HG03135 (cell line): ENCODE measurements at regions not wholly inside any gene's neighbourhood (a gene's known extent, or its start where the extent isn't known, plus 50 kb on each side); places are given as distances from the start of the nearest gene placed in this dataset.
"Not testable (repeated sequence)": the region's sequence is repeated elsewhere in the genome, so short reads cannot be mapped to it uniquely, and the experiment has no call there.

Experiments used
- ATAC-seq: cut with Tn5 transposase; IDR thresholded peaks from one replicate; pipeline ENCODE4 v1.9.1; 2021; ENCODE audit warnings: mild to moderate bottlenecking, moderate library complexity; ENCODE audit not compliant: unreplicated experiment

DNA sequence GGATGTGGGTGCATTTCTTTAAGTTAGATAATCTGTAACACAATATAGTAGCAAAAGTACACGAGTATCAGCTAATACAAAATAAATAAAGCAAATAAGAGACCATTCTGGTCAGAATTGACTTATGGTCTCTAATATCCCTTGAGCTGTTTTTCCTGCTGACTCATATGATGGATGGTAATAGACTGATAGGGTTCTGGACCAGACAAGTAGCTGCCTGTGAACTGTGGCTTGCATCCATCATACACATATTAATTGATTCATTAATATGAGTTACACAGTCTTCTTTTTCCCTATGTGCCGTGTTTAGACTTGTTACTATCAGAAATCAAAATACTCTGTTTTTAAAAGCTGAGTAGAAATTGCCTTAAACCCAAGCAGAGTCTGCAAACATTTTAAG, 762.8 kb downstream of the GATA3 start:
- no peak for ATAC-seq

DNA sequence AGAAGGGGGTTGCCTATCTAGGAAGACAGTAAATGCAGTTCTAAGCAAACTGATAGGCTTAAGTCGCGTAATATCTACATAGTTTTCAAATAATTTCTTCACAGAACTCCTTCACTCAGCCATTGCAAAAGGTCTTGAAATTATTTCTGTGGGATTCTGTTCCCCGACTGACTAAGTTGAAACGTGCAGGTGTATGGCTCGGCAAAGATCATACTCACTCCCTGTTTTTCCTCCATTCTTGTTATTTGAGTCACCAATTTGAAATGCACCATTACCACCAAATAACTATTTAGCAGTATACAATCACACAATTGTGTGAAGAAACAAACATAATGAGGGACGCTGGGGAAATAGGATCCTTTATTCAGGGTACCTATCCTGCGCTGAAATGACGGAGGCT, 771.1 kb downstream of the GATA3 start:
- ATAC-seq = no peak

DNA sequence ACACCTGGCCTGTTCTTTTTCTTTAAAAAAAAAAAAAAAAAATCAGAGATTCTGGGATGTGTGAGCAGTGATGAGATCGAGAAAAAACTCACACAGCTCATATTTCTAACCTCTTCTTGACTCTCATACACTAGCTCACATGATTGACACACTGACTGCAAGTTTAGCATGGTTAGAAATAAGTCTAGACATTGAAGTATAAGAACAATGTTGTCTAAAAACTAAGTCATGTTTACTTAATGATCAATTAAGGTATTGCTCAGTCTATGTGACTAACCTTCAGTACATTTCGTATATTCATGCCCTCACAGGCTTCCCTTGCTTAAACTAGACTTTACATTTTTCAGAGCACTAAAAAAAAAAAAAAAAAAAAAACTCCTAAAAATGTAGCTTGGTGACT, 775.1 kb downstream of the GATA3 start:
- ATAC-seq = no peak

GRCh38 chr10:8830048-8830447, 775.6 kb downstream of the GATA3 start:
- no peak for ATAC-seq

DNA sequence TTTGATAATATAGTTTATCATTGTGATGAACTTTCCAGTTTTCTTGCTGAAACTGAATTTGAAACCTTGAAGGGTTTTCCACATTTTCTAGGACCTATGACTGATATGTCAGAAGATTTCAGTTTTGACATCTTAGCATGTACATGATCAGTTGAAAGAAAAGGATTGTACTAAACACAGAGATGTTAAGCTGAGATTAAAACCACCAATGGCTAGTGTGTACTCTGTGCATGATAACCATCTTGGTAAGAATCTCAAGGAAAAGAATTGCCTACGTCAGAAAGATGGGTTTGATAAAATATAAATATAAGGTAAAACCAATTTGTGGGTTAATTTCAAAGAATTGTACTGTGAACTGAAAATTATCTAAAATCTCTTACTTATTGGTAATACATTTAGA, 776.4 kb downstream of the GATA3 start:
- ATAC-seq = no peak

DNA sequence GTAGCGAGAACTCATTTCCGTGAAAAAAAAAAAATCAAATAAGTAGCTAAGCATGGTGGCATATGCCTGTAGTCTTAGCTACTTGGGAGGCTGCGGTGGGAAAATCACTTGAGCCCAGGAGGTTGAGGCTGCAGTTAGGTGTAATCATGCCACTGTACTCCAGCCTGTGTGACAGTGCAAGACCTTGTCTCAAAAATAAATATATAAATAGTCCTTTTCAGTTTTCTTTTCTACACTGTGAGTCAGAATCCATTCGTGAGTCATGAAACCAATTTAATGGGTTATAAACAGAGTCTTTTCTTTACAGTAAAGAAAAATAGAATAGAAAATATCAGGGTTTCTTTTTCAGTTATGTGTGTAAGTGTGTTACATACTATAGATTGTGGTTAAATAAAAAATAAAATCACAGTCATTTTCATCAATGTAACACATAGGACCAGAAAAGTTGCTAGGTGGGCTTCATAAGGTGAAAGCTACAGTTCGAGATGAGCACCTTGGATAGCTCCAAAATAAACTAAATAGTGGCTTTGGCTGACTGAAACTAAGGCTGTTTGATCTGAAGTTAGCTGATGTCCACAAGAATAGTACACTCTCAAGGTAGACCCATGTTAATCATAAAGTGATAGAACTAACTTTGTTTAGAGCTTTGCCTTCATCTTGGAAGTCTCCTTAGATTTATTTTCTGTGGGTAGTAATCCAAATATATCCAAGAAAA, 781.1 kb downstream of the GATA3 start:
- ATAC-seq = no peak

GRCh38 chr10:8840356-8840755, 785.9 kb downstream of the GATA3 start:
- no peak for ATAC-seq

GRCh38 chr10:8844141-8844540, 789.7 kb downstream of the GATA3 start:
- ATAC-seq = no peak

GRCh38 chr10:8852546-8852945, 798.1 kb downstream of the GATA3 start:
- ATAC-seq = no peak

- ATAC-seq = no peak
Observed at GRCh38 chr10:8853048-8853447, 798.6 kb downstream of the GATA3 start.

DNA sequence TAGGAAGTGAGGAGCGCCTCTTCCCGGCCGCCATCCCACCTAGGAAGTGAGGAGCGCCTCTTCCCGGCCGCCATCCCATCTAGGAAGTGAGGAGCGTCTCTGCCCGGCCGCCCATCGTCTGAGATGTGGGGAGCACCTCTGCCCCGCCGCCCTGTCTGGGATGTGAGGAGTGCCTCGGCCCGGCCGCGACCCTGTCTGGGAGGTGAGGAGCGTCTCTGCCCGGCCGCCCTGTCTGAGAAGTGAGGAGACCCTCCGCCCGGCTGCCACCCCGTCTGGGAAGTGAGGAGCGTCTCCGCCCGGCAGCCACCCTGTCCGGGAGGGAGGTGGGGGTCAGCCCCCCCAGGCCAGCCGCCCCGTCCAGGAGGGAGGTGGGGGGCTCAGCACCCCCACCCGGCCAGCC, 814.4 kb downstream of the GATA3 start:
- ATAC-seq = not testable (repeated sequence)

DNA sequence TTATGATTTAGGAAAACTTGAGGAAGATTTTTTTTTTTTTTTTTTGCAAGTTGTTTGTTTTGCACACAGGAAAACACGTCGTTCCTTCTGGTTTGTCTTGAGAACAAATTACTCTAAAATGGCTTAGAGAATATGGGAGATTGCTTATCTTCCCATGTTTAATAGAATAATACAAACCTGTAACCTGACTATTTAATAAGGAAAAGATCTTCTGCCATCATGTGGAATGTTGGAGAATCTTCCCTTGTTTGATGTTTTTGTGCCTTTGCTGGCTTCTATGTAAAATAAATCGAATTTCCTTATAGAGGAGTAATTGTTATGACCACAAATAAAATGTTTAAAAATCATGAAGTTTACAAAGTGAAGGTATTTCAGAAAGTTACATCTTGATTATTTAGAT, 818.8 kb downstream of the GATA3 start:
- no peak for ATAC-seq

DNA sequence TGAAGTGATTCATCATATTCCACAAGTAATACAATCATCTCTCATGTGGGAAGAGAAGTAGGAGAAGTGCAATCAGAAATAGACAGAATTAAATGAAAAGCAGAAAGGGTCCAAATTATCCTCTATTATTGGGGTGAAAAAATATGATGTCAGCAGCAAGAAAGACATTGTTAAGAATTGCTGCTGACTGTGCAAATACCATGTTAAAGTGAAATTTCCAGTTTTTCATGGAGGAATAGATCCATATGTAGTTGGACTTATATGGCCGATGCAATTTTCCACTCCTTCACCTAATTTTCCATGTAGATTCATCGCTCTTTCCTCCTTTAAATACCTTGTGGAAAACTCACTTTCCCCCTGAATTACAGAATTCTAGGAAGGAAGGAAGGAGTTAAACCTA, 819.8 kb downstream of the GATA3 start:
- ATAC-seq = no peak

- no peak for ATAC-seq
Observed at GRCh38 chr10:8874972-8875371, 820.5 kb downstream of the GATA3 start.

DNA sequence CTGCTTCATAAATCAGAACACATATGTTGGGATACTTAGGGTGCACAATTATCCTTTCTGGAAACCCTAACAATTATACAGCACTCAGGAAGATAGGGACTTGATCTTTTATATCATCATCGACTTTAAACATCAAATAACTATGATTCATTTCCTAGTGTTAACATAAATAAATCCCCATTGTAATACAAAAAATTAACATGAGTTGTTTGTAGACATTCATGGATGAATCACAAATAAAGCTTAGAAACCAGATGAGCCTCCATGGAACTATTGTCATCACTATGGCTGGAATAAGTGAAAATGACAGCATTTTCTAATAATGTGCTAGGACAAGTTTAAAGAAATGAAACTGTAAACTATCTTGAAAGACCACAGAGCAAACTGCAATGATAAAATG, 821.7 kb downstream of the GATA3 start:
- no peak for ATAC-seq

- no peak for ATAC-seq
Observed at GRCh38 chr10:8889538-8889937, 835.0 kb downstream of the GATA3 start.

DNA sequence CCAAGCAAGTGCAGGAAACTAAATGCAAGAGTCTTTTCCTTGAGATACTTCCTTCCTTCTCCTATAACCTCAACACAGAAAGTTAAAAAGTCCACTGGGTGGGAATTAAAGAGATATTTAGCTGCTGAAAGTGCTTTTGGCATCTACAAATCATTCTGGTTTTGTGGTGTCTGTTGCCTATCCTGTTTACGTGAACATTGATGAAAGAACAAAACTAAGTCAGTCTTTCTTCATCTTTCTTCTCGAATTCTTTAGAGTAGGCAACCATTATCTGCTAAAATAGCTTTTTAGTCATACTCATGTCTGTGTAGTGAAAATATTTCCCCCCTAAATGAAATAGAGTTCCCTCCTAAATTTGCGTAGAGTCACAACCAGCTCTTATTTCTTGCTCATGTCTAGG, 838.6 kb downstream of the GATA3 start:
- ATAC-seq = no peak

- ATAC-seq = no peak
Observed at GRCh38 chr10:8894148-8894547, 839.7 kb downstream of the GATA3 start.

GRCh38 chr10:8897769-8898168, 843.3 kb downstream of the GATA3 start:
- no peak for ATAC-seq

DNA sequence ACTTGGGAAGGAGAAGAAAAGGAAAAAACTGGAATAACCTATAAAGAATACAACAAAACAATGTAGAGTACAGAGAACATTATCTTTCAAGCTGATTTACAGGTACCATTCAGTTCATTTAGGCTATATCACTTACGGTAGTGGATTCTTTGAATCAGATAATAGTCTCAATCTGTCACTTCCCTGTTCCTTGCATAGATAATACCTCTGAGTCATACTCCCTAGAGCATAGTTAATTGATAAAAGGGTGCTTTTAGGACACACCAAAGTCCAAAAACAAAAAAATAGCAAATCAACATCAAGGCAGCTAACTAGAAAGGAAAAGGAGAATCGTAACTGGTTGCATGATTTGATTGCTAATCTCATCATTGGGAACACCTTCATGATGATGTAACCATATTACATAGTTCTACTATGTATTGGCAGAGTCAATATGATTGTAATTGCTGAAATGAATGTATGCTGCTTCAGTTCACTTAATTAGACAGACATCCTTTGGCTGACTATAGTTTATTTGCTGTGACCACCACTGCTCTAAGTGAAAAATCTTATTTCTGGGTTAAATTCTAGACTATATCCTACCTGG, 844.4 kb downstream of the GATA3 start:
- no peak for ATAC-seq

GRCh38 chr10:8902926-8903325, 848.4 kb downstream of the GATA3 start:
- ATAC-seq = no peak

- ATAC-seq = no peak
Observed at GRCh38 chr10:8908013-8908412, 853.5 kb downstream of the GATA3 start.

DNA sequence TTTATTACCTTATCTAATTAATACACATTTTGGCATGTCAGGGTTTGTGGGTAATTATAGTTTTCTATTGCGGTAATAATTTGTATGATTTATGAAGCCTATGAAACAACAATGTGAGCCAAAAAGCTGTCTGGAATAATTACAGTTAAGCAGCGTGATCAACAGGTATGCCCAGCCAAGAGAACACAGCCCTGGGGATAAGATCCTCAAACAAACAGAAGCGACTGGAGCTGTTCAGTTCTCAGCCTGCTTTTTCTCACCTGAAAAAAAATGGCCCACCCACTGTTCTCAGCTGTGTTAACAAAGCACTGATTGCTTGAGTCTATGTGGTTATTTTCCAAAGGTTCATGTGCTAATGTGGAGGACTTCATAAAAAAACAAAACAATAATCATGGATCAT, 855.8 kb downstream of the GATA3 start:
- no peak for ATAC-seq
